Activated naive CD8-positive, alpha-beta T cell treated with anti-CD3 and anti-CD28 coated beads for 36 hours (primary cell): ENCODE measurements at regions not wholly inside any gene's neighbourhood (a gene's known extent, or its start where the extent isn't known, plus 50 kb on each side); places are given as distances from the start of the nearest gene placed in this dataset.
"Not testable (repeated sequence)": the region's sequence is repeated elsewhere in the genome, so short reads cannot be mapped to it uniquely, and the experiment has no call there.

ENCODE experiments used
- DNase-seq: peaks from one replicate; pipeline ENCODE4 v3.0.0; 2021
- H3K27ac Mint-ChIP-seq: one replicate; pipeline ENCODE4 v1.8.0; 2022; ENCODE audit warnings: mild to moderate bottlenecking, moderate library complexity, mixed read lengths
- H3K27me3 Mint-ChIP-seq: one replicate; pipeline ENCODE4 v1.8.0; 2022; ENCODE audit warnings: mild to moderate bottlenecking, mixed read lengths
- H3K36me3 Mint-ChIP-seq: one replicate; pipeline ENCODE4 v1.8.0; 2021; ENCODE audit warnings: mild to moderate bottlenecking, mixed read lengths
- H3K4me1 Mint-ChIP-seq: one replicate; pipeline ENCODE4 v1.8.0; 2021; ENCODE audit warnings: mixed read lengths
- H3K4me3 Mint-ChIP-seq: one replicate; pipeline ENCODE4 v1.8.0; 2022; ENCODE audit warnings: mild to moderate bottlenecking, moderate library complexity, mixed read lengths
- H3K9me3 Mint-ChIP-seq: one replicate; pipeline ENCODE4 v1.8.0; 2022; ENCODE audit warnings: mixed read lengths

DNA sequence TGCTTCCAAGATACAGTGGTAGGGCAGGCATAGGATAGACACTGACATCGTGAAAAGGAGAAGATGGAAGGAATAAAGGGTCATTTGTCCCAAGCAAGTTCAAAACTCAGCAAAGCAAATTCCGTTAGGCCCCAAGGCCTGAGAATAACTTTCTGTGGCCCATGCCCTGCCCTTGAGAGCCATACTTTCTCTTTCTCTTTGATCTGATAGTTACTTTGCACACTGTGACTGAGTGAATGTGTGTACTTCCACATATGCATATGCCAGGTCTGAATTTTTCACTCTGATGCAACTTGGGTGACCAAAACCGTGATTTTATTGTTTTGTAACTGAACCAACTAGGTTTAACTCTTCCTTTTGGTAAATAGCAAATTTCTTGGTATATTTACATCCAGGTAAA lies 371.5 kb downstream of the RAB38 start:
- Mint-ChIP-seq H3K27me3 (no peaks in the 10 kb centered on the region), H3K9me3 (no peaks in the 10 kb centered on the region), H3K27ac (no peak overlapping the region), H3K4me1 (no peaks in the 10 kb centered on the region), H3K36me3 (no peaks in the 10 kb centered on the region), H3K4me3 (no peak overlapping the region)
- no peak for DNase-seq

DNA sequence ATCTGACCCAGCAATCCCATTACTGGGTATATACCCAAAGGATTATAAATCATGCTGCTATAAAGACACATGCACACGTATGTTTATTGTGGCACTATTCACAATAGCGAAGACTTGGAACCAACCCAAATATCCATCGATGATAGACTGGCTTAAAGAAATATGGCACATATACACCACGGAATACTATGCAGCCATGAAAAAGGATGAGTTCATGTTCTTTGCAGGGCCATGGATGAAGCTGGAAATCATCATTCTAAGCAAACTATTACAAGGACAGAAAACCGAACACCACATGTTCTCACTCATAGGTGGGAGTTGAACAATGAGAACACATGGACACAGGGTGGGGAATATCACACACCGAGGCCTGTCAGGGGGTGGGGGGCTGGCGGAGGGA lies 390.4 kb downstream of the RAB38 start:
- not testable (repeated sequence) for H3K27ac Mint-ChIP-seq, H3K36me3 Mint-ChIP-seq, DNase-seq, H3K9me3 Mint-ChIP-seq, H3K4me1 Mint-ChIP-seq, H3K4me3 Mint-ChIP-seq, H3K27me3 Mint-ChIP-seq

GRCh38 chr11:87780068-87780413 lies 395.2 kb downstream of the RAB38 start:
- DNase-seq, result no peak

GRCh38 chr11:87779276-87780067 lies 395.8 kb downstream of the RAB38 start:
- no peak overlapping the region for H3K27ac Mint-ChIP-seq
- H3K36me3 Mint-ChIP-seq, result no peaks in the 10 kb centered on the region
- peaks cover under 1% of the 10 kb centered on the region for H3K9me3 Mint-ChIP-seq
- no peak for DNase-seq
- H3K27me3 Mint-ChIP-seq, result no peaks in the 10 kb centered on the region
- no peak overlapping the region for H3K4me3 Mint-ChIP-seq
- H3K4me1 Mint-ChIP-seq, result no peaks in the 10 kb centered on the region

More at GRCh38 chr11:87780068-87780413, 395.2 kb downstream of the RAB38 start:
- Mint-ChIP-seq H3K4me1 (no peaks in the 10 kb centered on the region), H3K27ac (no peak overlapping the region), H3K9me3 (peaks cover 2% of the 10 kb centered on the region), H3K36me3 (no peaks in the 10 kb centered on the region), H3K27me3 (no peaks in the 10 kb centered on the region), H3K4me3 (no peak overlapping the region)

GRCh38 chr11:87778357-87778756 lies 396.9 kb downstream of the RAB38 start:
- Mint-ChIP-seq H3K9me3 (no peaks in the 10 kb centered on the region), H3K4me3 (no peak overlapping the region), H3K27ac (no peak overlapping the region), H3K4me1 (no peaks in the 10 kb centered on the region), H3K27me3 (no peaks in the 10 kb centered on the region), H3K36me3 (no peaks in the 10 kb centered on the region)
- DNase-seq, result no peak

DNA sequence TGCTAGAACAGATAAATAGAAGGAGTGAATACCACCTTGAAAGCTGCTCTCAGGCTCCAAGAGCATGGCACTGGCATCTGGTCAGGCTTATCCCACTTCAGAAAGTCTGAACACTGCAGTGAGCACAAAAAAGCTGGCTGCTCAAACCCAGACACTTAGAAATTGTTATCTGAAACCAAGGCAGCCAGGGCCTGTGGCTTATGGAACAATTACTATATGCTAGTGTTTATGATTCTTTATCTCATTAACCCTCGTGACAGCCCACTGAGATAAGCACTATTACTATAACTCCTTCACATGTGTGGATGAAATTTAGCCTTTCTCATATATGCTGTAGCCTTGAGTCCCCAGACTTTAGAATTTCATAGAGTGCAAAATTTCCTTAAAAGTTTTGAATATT lies 400.2 kb downstream of the RAB38 start:
- Mint-ChIP-seq H3K9me3 (no peaks in the 10 kb centered on the region), H3K27ac (no peak overlapping the region), H3K36me3 (no peaks in the 10 kb centered on the region), H3K27me3 (no peaks in the 10 kb centered on the region), H3K4me1 (no peaks in the 10 kb centered on the region), H3K4me3 (no peak overlapping the region)
- no peak for DNase-seq

GRCh38 chr11:87769661-87770060 lies 405.6 kb downstream of the RAB38 start:
- H3K36me3 Mint-ChIP-seq, result no peaks in the 10 kb centered on the region

DNA sequence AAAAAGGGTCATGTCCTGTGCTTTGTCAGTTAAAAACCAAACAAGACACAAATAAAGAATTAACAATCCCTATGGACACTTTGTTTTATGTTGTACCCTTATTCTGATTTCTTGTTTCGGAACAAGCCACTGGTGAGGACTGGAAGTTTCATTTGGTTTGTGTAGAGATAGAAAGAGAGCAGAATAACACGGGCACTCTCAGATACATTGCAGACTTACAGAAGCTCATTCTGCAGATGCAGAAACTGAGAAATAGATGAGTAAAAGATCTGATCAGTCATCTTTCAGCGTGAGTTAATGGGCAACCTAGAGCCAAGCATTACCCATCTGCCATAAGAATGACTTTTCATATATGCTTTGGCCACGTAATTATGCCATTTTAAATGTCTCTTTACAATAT lies 407.6 kb downstream of the RAB38 start:
- H3K36me3 Mint-ChIP-seq, result no peaks in the 10 kb centered on the region
- no peaks in the 10 kb centered on the region for H3K4me1 Mint-ChIP-seq
- no peak overlapping the region for H3K4me3 Mint-ChIP-seq
- no peak overlapping the region for H3K27ac Mint-ChIP-seq
- no peak for DNase-seq
- H3K9me3 Mint-ChIP-seq, result no peaks in the 10 kb centered on the region
- no peaks in the 10 kb centered on the region for H3K27me3 Mint-ChIP-seq

More at GRCh38 chr11:87769661-87770060, 405.6 kb downstream of the RAB38 start:
- Mint-ChIP-seq H3K27me3 (no peaks in the 10 kb centered on the region), H3K9me3 (no peaks in the 10 kb centered on the region), H3K27ac (no peak overlapping the region), H3K4me3 (no peak overlapping the region), H3K4me1 (no peaks in the 10 kb centered on the region)
- DNase-seq, result no peak

GRCh38 chr11:87764075-87764474 lies 411.2 kb downstream of the RAB38 start:
- not testable (repeated sequence) for H3K36me3 Mint-ChIP-seq, H3K4me3 Mint-ChIP-seq, H3K4me1 Mint-ChIP-seq, H3K27ac Mint-ChIP-seq, H3K9me3 Mint-ChIP-seq, DNase-seq, H3K27me3 Mint-ChIP-seq

DNA sequence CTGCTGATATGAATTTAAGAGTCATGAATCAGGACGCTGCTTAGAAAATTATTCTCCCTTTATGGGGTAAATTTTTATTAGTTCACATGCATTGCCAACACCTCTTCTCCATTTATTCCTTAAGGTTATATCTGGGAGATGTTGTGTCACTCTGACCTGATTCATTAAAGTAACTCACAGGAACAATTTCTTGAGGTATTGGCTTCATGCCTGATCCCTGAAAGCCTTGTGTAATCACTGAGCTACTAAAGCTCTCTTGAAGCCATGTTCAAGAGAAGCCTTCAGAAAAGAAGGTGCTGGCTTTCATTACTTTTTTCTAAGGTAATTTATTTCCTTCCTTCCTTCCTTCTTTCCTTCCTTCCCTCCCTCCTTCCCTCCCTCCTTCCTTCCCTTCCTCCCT lies 420.6 kb downstream of the RAB38 start:
- Mint-ChIP-seq H3K36me3 (no peaks in the 10 kb centered on the region), H3K27me3 (no peaks in the 10 kb centered on the region), H3K4me3 (no peak overlapping the region), H3K9me3 (no peaks in the 10 kb centered on the region), H3K27ac (no peak overlapping the region), H3K4me1 (no peaks in the 10 kb centered on the region)
- DNase-seq, result no peak

DNA sequence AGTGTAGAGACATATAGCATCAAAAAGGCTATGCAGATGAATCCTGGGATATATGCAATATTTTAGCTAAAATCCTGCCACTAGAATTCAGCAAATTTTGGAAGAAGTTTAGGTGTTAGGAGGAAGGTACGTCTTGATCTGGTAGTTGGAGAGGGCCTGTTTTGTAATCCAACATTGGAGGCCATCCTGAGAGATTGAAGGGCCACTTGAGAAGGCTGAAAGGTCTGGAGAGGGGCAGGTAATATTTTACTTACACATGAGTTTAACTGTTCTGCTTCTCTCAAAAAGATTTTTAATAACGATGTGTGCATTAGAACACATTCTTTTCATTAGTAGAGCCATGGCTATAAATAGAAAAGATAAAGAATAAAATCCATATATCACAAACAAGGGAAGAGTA lies 422.1 kb downstream of the RAB38 start:
- H3K4me3 Mint-ChIP-seq, result no peak overlapping the region
- H3K27ac Mint-ChIP-seq, result no peak overlapping the region
- DNase-seq, result no peak
- no peaks in the 10 kb centered on the region for H3K36me3 Mint-ChIP-seq
- H3K27me3 Mint-ChIP-seq, result no peaks in the 10 kb centered on the region
- no peaks in the 10 kb centered on the region for H3K4me1 Mint-ChIP-seq
- H3K9me3 Mint-ChIP-seq, result no peaks in the 10 kb centered on the region

- Mint-ChIP-seq H3K4me3 (no peak overlapping the region), H3K9me3 (no peaks in the 10 kb centered on the region), H3K4me1 (no peaks in the 10 kb centered on the region), H3K27ac (no peak overlapping the region), H3K27me3 (no peaks in the 10 kb centered on the region), H3K36me3 (no peaks in the 10 kb centered on the region)
- no peak for DNase-seq
These were observed 432.2 kb downstream of the RAB38 start for GRCh38 chr11:87743007-87743406.

DNA sequence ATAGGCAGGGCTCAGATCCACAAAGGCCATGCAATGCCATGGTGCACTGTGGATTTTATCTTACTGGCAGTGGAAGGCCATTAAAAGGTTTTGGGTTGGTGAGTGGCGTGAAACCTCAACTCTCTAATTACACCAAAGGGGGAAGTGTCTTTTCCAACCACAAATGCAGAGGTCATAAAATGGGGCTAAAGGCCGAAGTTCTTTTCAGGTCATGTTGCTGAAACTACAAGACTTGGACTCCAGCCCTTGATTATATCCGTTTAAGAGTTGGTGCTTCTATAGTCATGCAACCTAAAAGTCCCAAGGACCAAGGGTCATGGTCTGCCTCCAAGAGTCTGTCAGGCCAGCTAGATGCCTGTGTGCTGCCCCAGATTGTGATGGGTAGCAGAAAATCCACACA lies 434.3 kb downstream of the RAB38 start:
- no peak for DNase-seq
- Mint-ChIP-seq H3K27ac (no peak overlapping the region), H3K27me3 (no peaks in the 10 kb centered on the region), H3K4me3 (no peak overlapping the region), H3K36me3 (no peaks in the 10 kb centered on the region), H3K9me3 (no peaks in the 10 kb centered on the region), H3K4me1 (no peaks in the 10 kb centered on the region)

- Mint-ChIP-seq H3K9me3 (no peaks in the 10 kb centered on the region), H3K27ac (no peak overlapping the region), H3K4me1 (no peaks in the 10 kb centered on the region), H3K36me3 (no peaks in the 10 kb centered on the region), H3K27me3 (no peaks in the 10 kb centered on the region), H3K4me3 (no peak overlapping the region)
- no peak for DNase-seq
These were observed 434.8 kb downstream of the RAB38 start for GRCh38 chr11:87740451-87740850.

DNA sequence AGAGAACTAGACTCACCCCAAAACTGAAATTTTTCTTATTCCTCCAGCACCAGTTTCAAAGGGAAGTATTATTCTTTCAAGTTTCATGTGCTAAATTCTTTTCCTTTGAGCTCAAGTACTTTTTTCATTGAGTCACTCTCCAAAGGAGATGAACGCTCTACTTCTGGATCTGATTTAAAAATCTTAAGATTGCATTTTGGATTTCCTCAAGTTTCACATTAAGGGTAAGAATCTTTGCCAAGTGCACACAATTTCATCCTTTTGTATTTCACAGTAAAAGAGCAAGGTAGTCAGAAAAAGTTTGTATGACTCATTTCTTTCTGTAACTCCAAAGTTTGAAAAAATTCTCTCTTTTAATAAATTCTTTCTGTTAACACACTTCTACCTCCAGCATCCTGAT lies 435.5 kb downstream of the RAB38 start:
- H3K27me3 Mint-ChIP-seq, result no peaks in the 10 kb centered on the region
- no peak overlapping the region for H3K4me3 Mint-ChIP-seq
- DNase-seq, result no peak
- H3K4me1 Mint-ChIP-seq, result no peaks in the 10 kb centered on the region
- H3K27ac Mint-ChIP-seq, result no peak overlapping the region
- H3K9me3 Mint-ChIP-seq, result no peaks in the 10 kb centered on the region
- no peaks in the 10 kb centered on the region for H3K36me3 Mint-ChIP-seq

DNA sequence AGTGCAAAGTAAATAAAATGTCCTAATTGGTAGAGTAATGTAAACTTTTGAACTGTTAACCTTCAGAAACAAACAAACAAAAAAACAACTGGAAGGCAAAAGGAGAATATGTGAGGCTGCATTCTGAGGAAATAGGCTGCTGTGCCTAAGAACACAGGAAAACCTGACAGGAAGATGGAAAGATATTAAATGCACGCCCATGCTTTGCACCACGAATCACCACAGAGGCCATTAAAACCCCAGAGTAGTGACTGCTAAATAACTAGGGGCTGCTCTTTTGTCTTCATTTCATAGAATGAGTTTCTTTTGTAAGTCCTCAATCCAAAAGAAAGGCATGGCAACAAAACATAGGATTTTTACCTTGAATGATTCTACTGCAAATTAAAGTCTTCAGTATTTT lies 436.0 kb downstream of the RAB38 start:
- Mint-ChIP-seq H3K4me1 (no peaks in the 10 kb centered on the region), H3K27ac (no peak overlapping the region), H3K9me3 (no peaks in the 10 kb centered on the region), H3K4me3 (no peak overlapping the region), H3K27me3 (no peaks in the 10 kb centered on the region), H3K36me3 (no peaks in the 10 kb centered on the region)
- no peak for DNase-seq
